ENCODE measurements at regions not wholly inside any gene's neighbourhood (a gene's known extent, or its start where the extent isn't known, plus 50 kb on each side); places are given as distances from the start of the nearest gene placed in this dataset.

GRCh38 chr21:35198982-35199732 lies 150.1 kb upstream of the RUNX1 start:
- TF ChIP-seq POLR2A (IDR thresholded peaks at IDR 0.05) (no peak), CTCF (IDR thresholded peaks at IDR 0.05) (no peak)
- no peak overlapping the region for H3K4me3 ChIP-seq
- no peak for DNase-seq

GRCh38 chr21:35198565-35198964 lies 149.5 kb upstream of the RUNX1 start:
- Histone ChIP-seq H3K9me3 (peaks cover 0 to 4% (median 0%) of the 10 kb centered on the region in 4 donors), H3K27ac (no peak overlapping the region), H3K27me3 (no peaks in the 10 kb centered on the region), H3K4me1 (no peaks in the 10 kb centered on the region), H3K4me3 (no peak overlapping the region), H3K36me3 (no peaks in the 10 kb centered on the region)
- no peak for DNase-seq
- TF ChIP-seq POLR2A (IDR thresholded peaks at IDR 0.05) (no peak), CTCF (IDR thresholded peaks at IDR 0.05) (no peak)

More at GRCh38 chr21:35198982-35199732, 150.1 kb upstream of the RUNX1 start:
- Histone ChIP-seq H3K27ac (no peak overlapping the region), H3K9me3 (peaks cover 0 to 4% (median 0%) of the 10 kb centered on the region in 4 donors), H3K27me3 (no peaks in the 10 kb centered on the region), H3K4me1 (no peaks in the 10 kb centered on the region), H3K36me3 (no peaks in the 10 kb centered on the region)

GRCh38 chr21:35197992-35198431 lies 148.9 kb upstream of the RUNX1 start:
- Histone ChIP-seq H3K9me3 (peaks cover 0 to 4% (median 0%) of the 10 kb centered on the region in 4 donors), H3K36me3 (no peaks in the 10 kb centered on the region), H3K4me1 (no peaks in the 10 kb centered on the region), H3K27ac (no peak overlapping the region), H3K27me3 (no peaks in the 10 kb centered on the region), H3K4me3 (no peak overlapping the region)
- DNase-seq = no peak
- TF ChIP-seq POLR2A (IDR thresholded peaks at IDR 0.05) = no peak
- no peak for TF ChIP-seq CTCF (IDR thresholded peaks at IDR 0.05)

GRCh38 chr21:35197191-35197590 lies 148.1 kb upstream of the RUNX1 start:
- no peak for DNase-seq

GRCh38 chr21:35196128-35196527 lies 147.0 kb upstream of the RUNX1 start:
- DNase-seq = no peak

More at GRCh38 chr21:35197191-35197590, 148.1 kb upstream of the RUNX1 start:
- no peaks in the 10 kb centered on the region for H3K36me3 ChIP-seq
- H3K27me3 ChIP-seq = no peaks in the 10 kb centered on the region
- H3K4me3 ChIP-seq = no peak overlapping the region
- H3K9me3 ChIP-seq = peaks cover 0 to 4% (median 0%) of the 10 kb centered on the region in 4 donors
- no peak overlapping the region for H3K27ac ChIP-seq
- TF ChIP-seq POLR2A (IDR thresholded peaks at IDR 0.05) = no peak
- no peaks in the 10 kb centered on the region for H3K4me1 ChIP-seq

More at GRCh38 chr21:35196128-35196527, 147.0 kb upstream of the RUNX1 start:
- no peaks in the 10 kb centered on the region for H3K36me3 ChIP-seq
- H3K4me3 ChIP-seq = no peak overlapping the region
- no peaks in the 10 kb centered on the region for H3K27me3 ChIP-seq
- H3K4me1 ChIP-seq = no peaks in the 10 kb centered on the region
- H3K9me3 ChIP-seq = peaks cover 0 to 4% (median 0%) of the 10 kb centered on the region in 4 donors
- no peak overlapping the region for H3K27ac ChIP-seq
- TF ChIP-seq CTCF (IDR thresholded peaks at IDR 0.05) = no peak
- TF ChIP-seq POLR2A (IDR thresholded peaks at IDR 0.05) = no peak
